Activated CD4-positive, alpha-beta memory T cell treated with anti-CD3 and anti-CD28 coated beads for 36 hours (primary cell): ENCODE measurements at regions not wholly inside any gene's neighbourhood (a gene's known extent, or its start where the extent isn't known, plus 50 kb on each side); places are given as distances from the start of the nearest gene placed in this dataset.
"Not testable (repeated sequence)": the region's sequence is repeated elsewhere in the genome, so short reads cannot be mapped to it uniquely, and the experiment has no call there.

Source experiments
- CTCF ChIA-PET: fragments of 350-600 bp; sonication (Branson Sonifier 250); formaldehyde crosslinking; loops from one replicate; lab custom pipeline; 2021; ENCODE audit warnings: antibody characterized with exemption, inconsistent platforms; lab: Charles Lee
- POLR2A ChIA-PET: fragments of 350-600 bp; sonication (Branson Sonifier 250); formaldehyde crosslinking; loops from one replicate; lab custom pipeline; 2021; ENCODE audit warnings: antibody characterized with exemption; lab: Charles Lee
- DNase-seq: peaks from one replicate; pipeline ENCODE4 v3.0.0-alpha.2; 2020
- H3K27ac Mint-ChIP-seq: one replicate; pipeline ENCODE4 v1.8.0; 2021; ENCODE audit warnings: mixed read lengths
- H3K27me3 Mint-ChIP-seq: one replicate; pipeline ENCODE4 v1.8.0; 2021; ENCODE audit warnings: mixed read lengths
- H3K36me3 Mint-ChIP-seq: one replicate; pipeline ENCODE4 v1.8.0; 2021; ENCODE audit warnings: mixed read lengths
- H3K4me1 Mint-ChIP-seq: one replicate; pipeline ENCODE4 v1.8.0; 2021; ENCODE audit warnings: low read depth, mixed read lengths
- H3K4me3 Mint-ChIP-seq: one replicate; pipeline ENCODE4 v1.8.0; 2021; ENCODE audit warnings: mild to moderate bottlenecking, mixed read lengths
- H3K9me3 Mint-ChIP-seq: one replicate; pipeline ENCODE4 v1.8.0; 2021; ENCODE audit warnings: mixed read lengths
- intact Hi-C: fragments of 100-400 bp; cut with micrococcal nuclease; formaldehyde crosslinking; loops from one replicate; pipeline ENCODE4 v1.15.1; 2023

- Mint-ChIP-seq H3K27ac (no peak overlapping the region), H3K4me1 (no peaks in the 10 kb centered on the region), H3K36me3 (no peaks in the 10 kb centered on the region), H3K9me3 (no peaks in the 10 kb centered on the region), H3K4me3 (no peak overlapping the region), H3K27me3 (peaks cover 8% of the 10 kb centered on the region)
- DNase-seq, result no peak
- ChIA-PET CTCF (no interaction called here), POLR2A (no interaction called here)
- intact Hi-C loops, result no loop called here
Observed at GRCh38 chr9:99485459-99485858, 263.4 kb downstream of the SEC61B start.

- Mint-ChIP-seq H3K27ac (no peak overlapping the region), H3K27me3 (peaks cover 6% of the 10 kb centered on the region), H3K9me3 (no peaks in the 10 kb centered on the region), H3K36me3 (no peaks in the 10 kb centered on the region), H3K4me3 (no peak overlapping the region), H3K4me1 (no peaks in the 10 kb centered on the region)
- CTCF ChIA-PET, result no interaction called here
- POLR2A ChIA-PET, result no interaction called here
- intact Hi-C loops, result no loop called here
- no peak for DNase-seq
Observed at GRCh38 chr9:99486684-99487083, 264.6 kb downstream of the SEC61B start.

- Mint-ChIP-seq H3K27ac (no peak overlapping the region), H3K9me3 (no peaks in the 10 kb centered on the region), H3K4me1 (no peaks in the 10 kb centered on the region), H3K27me3 (peaks cover 9% of the 10 kb centered on the region), H3K4me3 (no peak overlapping the region), H3K36me3 (no peaks in the 10 kb centered on the region)
- no peak for DNase-seq
- CTCF ChIA-PET, result no interaction called here
- intact Hi-C loops, result no loop called here
- POLR2A ChIA-PET, result no interaction called here
Observed at GRCh38 chr9:99488131-99489059, 266.3 kb downstream of the SEC61B start.

GRCh38 chr9:99489060-99489413, 267.0 kb downstream of the SEC61B start:
- POLR2A ChIA-PET, result no interaction called here
- Mint-ChIP-seq H3K9me3 (no peaks in the 10 kb centered on the region), H3K36me3 (no peaks in the 10 kb centered on the region), H3K4me3 (no peak overlapping the region), H3K27me3 (peaks cover 12% of the 10 kb centered on the region), H3K27ac (no peak overlapping the region), H3K4me1 (no peaks in the 10 kb centered on the region)
- DNase-seq, result no peak
- intact Hi-C loops, result no loop called here
- CTCF ChIA-PET, result no interaction called here

GRCh38 chr9:99490729-99491128, 268.6 kb downstream of the SEC61B start:
- DNase-seq, result no peak
- no peaks in the 10 kb centered on the region for H3K4me1 Mint-ChIP-seq
- no peak overlapping the region for H3K27ac Mint-ChIP-seq
- H3K36me3 Mint-ChIP-seq, result no peaks in the 10 kb centered on the region
- POLR2A ChIA-PET, result no interaction called here
- CTCF ChIA-PET, result no interaction called here
- intact Hi-C loops, result no loop called here
- peaks cover 16% of the 10 kb centered on the region for H3K27me3 Mint-ChIP-seq
- H3K4me3 Mint-ChIP-seq, result no peak overlapping the region
- no peaks in the 10 kb centered on the region for H3K9me3 Mint-ChIP-seq

GRCh38 chr9:99491408-99492158, 269.5 kb downstream of the SEC61B start:
- CTCF ChIA-PET, result no interaction called here
- no peaks in the 10 kb centered on the region for H3K4me1 Mint-ChIP-seq

GRCh38 chr9:99497641-99498040, 275.6 kb downstream of the SEC61B start:
- ChIA-PET POLR2A (no interaction called here), CTCF (interaction anchor here (1.5 kb wide), 1 partner anchor 35 kb away, joined by 3 read pairs; no protein-coding TSS in a partner anchor)
- Mint-ChIP-seq H3K9me3 (no peaks in the 10 kb centered on the region), H3K4me3 (no peak overlapping the region), H3K36me3 (no peaks in the 10 kb centered on the region), H3K27me3 (peaks cover 24% of the 10 kb centered on the region), H3K4me1 (no peaks in the 10 kb centered on the region), H3K27ac (no peak overlapping the region)
- DNase-seq, result no peak
- intact Hi-C loops, result no loop called here

More at GRCh38 chr9:99491408-99492158, 269.5 kb downstream of the SEC61B start:
- Mint-ChIP-seq H3K27me3 (peaks cover 20% of the 10 kb centered on the region), H3K27ac (no peak overlapping the region), H3K4me3 (no peak overlapping the region), H3K9me3 (no peaks in the 10 kb centered on the region), H3K36me3 (no peaks in the 10 kb centered on the region)
- no peak for DNase-seq
- intact Hi-C loops, result no loop called here
- POLR2A ChIA-PET, result no interaction called here

- H3K4me1 Mint-ChIP-seq, H3K36me3 Mint-ChIP-seq, intact Hi-C loops, CTCF ChIA-PET, POLR2A ChIA-PET, H3K27ac Mint-ChIP-seq, H3K4me3 Mint-ChIP-seq, H3K9me3 Mint-ChIP-seq, DNase-seq: not testable (repeated sequence)
- H3K27me3 Mint-ChIP-seq, result peaks cover 19% of the 10 kb centered on the region
Observed at GRCh38 chr9:99498979-99499378, 276.9 kb downstream of the SEC61B start.

- ChIA-PET CTCF (no interaction called here), POLR2A (no interaction called here)
- Mint-ChIP-seq H3K4me3 (no peak overlapping the region), H3K27ac (no peak overlapping the region), H3K9me3 (no peaks in the 10 kb centered on the region), H3K36me3 (no peaks in the 10 kb centered on the region), H3K4me1 (no peaks in the 10 kb centered on the region), H3K27me3 (no peaks in the 10 kb centered on the region)
- no peak for DNase-seq
- intact Hi-C loops, result no loop called here
Observed at GRCh38 chr9:99505936-99506335, 283.9 kb downstream of the SEC61B start.

- no peak overlapping the region for H3K4me3 Mint-ChIP-seq
- CTCF ChIA-PET, result no interaction called here
- H3K9me3 Mint-ChIP-seq, result no peaks in the 10 kb centered on the region
- intact Hi-C loops, result no loop called here
- no peak overlapping the region for H3K27ac Mint-ChIP-seq
- H3K27me3 Mint-ChIP-seq, result no peaks in the 10 kb centered on the region
- no peaks in the 10 kb centered on the region for H3K4me1 Mint-ChIP-seq
- H3K36me3 Mint-ChIP-seq, result no peaks in the 10 kb centered on the region
- POLR2A ChIA-PET, result no interaction called here
- DNase-seq, result no peak
Observed at GRCh38 chr9:99506747-99507348, 284.8 kb downstream of the SEC61B start.

- CTCF ChIA-PET, result no interaction called here
- Mint-ChIP-seq H3K27me3 (no peaks in the 10 kb centered on the region), H3K4me3 (no peak overlapping the region), H3K27ac (no peak overlapping the region), H3K9me3 (no peaks in the 10 kb centered on the region), H3K36me3 (no peaks in the 10 kb centered on the region), H3K4me1 (no peaks in the 10 kb centered on the region)
- POLR2A ChIA-PET, result no interaction called here
- intact Hi-C loops, result no loop called here
- no peak for DNase-seq
Observed at GRCh38 chr9:99509065-99509745, 287.1 kb downstream of the SEC61B start.
